ENCODE measurements at regions not wholly inside any gene's neighbourhood (a gene's known extent, or its start where the extent isn't known, plus 50 kb on each side); places are given as distances from the start of the nearest gene placed in this dataset.

DNA sequence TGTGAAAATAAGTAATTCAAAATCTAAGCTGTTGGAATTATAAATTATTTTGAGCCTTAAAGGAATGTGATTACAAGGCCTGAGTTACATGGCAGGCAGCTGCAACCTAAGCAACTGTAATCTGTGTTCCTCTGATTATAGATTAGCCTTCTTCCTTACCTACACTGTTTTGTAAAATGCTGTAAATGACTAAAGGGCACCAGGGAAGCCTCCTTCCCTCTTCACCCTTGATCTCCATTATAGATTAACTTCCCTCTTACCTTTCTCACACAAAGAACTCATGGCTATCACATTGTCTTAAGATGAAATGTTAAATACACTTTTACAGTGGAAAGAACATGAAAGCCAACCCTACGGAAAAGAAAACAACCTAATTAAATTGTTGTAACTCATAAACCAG is 423.7 kb upstream of the KLF12 start:
- TF ChIP-seq, protein P1, sequence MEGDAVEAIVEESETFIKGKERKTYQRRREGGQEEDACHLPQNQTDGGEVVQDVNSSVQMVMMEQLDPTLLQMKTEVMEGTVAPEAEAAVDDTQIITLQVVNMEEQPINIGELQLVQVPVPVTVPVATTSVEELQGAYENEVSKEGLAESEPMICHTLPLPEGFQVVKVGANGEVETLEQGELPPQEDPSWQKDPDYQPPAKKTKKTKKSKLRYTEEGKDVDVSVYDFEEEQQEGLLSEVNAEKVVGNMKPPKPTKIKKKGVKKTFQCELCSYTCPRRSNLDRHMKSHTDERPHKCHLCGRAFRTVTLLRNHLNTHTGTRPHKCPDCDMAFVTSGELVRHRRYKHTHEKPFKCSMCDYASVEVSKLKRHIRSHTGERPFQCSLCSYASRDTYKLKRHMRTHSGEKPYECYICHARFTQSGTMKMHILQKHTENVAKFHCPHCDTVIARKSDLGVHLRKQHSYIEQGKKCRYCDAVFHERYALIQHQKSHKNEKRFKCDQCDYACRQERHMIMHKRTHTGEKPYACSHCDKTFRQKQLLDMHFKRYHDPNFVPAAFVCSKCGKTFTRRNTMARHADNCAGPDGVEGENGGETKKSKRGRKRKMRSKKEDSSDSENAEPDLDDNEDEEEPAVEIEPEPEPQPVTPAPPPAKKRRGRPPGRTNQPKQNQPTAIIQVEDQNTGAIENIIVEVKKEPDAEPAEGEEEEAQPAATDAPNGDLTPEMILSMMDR (IDR thresholded peaks at IDR 0.05), result no peak
- no peak for TF ChIP-seq POLR2A (IDR thresholded peaks at IDR 0.05)
